OCI-M1 (cell line): ENCODE measurements at regions not wholly inside any gene's neighbourhood (a gene's known extent, or its start where the extent isn't known, plus 50 kb on each side); places are given as distances from the start of the nearest gene placed in this dataset.

Source experiments
- DNase-seq: peaks from one replicate; lab custom pipeline; 2025; lab: John Stamatoyannopoulos, UW

GRCh38 chrX:131778269-131779218, 234.7 kb downstream of the OR13H1 start:
- DNase-seq = no peak

- no peak for DNase-seq
Observed at GRCh38 chrX:131779306-131779705, 235.4 kb downstream of the OR13H1 start.

- DNase-seq = no peak
Observed at GRCh38 chrX:131779741-131780140, 235.9 kb downstream of the OR13H1 start.

- no peak for DNase-seq
Observed at GRCh38 chrX:131782646-131783045, 238.8 kb downstream of the OR13H1 start.

GRCh38 chrX:131783555-131784308, 239.4 kb upstream of the STK26 start:
- DNase-seq = no peak

GRCh38 chrX:131789664-131790063, 233.4 kb upstream of the STK26 start:
- DNase-seq = no peak

- DNase-seq = no peak
Observed at GRCh38 chrX:131791608-131792355, 231.3 kb upstream of the STK26 start.

GRCh38 chrX:131792356-131792749, 230.7 kb upstream of the STK26 start:
- DNase-seq = no peak

- no peak for DNase-seq
Observed at GRCh38 chrX:131792789-131793462, 230.2 kb upstream of the STK26 start.

- no peak for DNase-seq
Observed at GRCh38 chrX:131795442-131796229, 227.5 kb upstream of the STK26 start.

GRCh38 chrX:131801066-131801465, 222.0 kb upstream of the STK26 start:
- DNase-seq = no peak

- no peak for DNase-seq
Observed at GRCh38 chrX:131801911-131802310, 221.2 kb upstream of the STK26 start.

GRCh38 chrX:131802836-131803626, 220.1 kb upstream of the STK26 start:
- peak; percentile 2 for DNase-seq

- DNase-seq = peak; percentile 93
Observed at GRCh38 chrX:131812847-131813825, 210.0 kb upstream of the STK26 start.

- no peak for DNase-seq
Observed at GRCh38 chrX:131816551-131817136, 206.5 kb upstream of the STK26 start.

GRCh38 chrX:131818297-131818936, 204.7 kb upstream of the STK26 start:
- no peak for DNase-seq

GRCh38 chrX:131821945-131822622, 201.0 kb upstream of the STK26 start:
- no peak for DNase-seq
